OCI-LY1 (cell line): ENCODE measurements at regions not wholly inside any gene's neighbourhood (a gene's known extent, or its start where the extent isn't known, plus 50 kb on each side); places are given as distances from the start of the nearest gene placed in this dataset.

Experiments used
- H2AFZ ChIP-seq: fragments of 200-600 bp; sonication (generic), shearing (Covaris generic); 2 replicates; pipeline ENCODE4 v1.6.0; 2014; ENCODE audit warnings: antibody characterized with exemption, mild to moderate bottlenecking, low read length
- H3F3A ChIP-seq: fragments of 200-600 bp; sonication (generic), shearing (Covaris generic); 2 replicates; pipeline ENCODE4 v1.6.0; 2014; ENCODE audit warnings: mild to moderate bottlenecking, antibody characterized with exemption, low read length, moderate library complexity; ENCODE audit not compliant: insufficient read depth
- H3K27ac ChIP-seq: fragments of 200-600 bp; sonication (generic); 2 replicates; pipeline ENCODE4 v1.5.1; 2014; ENCODE audit warnings: low read length, mixed run types, mild to moderate bottlenecking, low read depth; ENCODE audit not compliant: poor library complexity, severe bottlenecking
- H3K27me3 ChIP-seq: fragments of 200-600 bp; sonication (generic); 2 replicates; pipeline ENCODE4 v1.6.0; 2014; ENCODE audit warnings: antibody characterized with exemption, mild to moderate bottlenecking, low read length, moderate library complexity; ENCODE audit not compliant: insufficient read depth
- H3K36me3 ChIP-seq: fragments of 200-600 bp; sonication (generic); 2 replicates; pipeline ENCODE4 v1.6.1; 2014; ENCODE audit warnings: mild to moderate bottlenecking, antibody characterized with exemption, low read length, moderate library complexity, mixed read lengths; ENCODE audit not compliant: insufficient read depth
- H3K4me1 ChIP-seq: fragments of 200-600 bp; sonication (generic); 2 replicates; pipeline ENCODE4 v1.5.1; 2014; ENCODE audit warnings: mild to moderate bottlenecking, low read length, moderate library complexity; ENCODE audit not compliant: insufficient read depth, severe bottlenecking
- H3K4me2 ChIP-seq: fragments of 200-600 bp; sonication (generic), shearing (Covaris generic); 2 replicates; pipeline ENCODE4 v1.6.1; 2014; ENCODE audit warnings: low read length
- H3K4me3 ChIP-seq: fragments of 200-600 bp; sonication (generic); 2 replicates; pipeline ENCODE4 v1.5.1; 2014; ENCODE audit warnings: low read length, low read depth, mild to moderate bottlenecking, mixed read lengths; ENCODE audit not compliant: poor library complexity, severe bottlenecking
- H3K79me2 ChIP-seq: fragments of 200-600 bp; shearing (Covaris generic); 2 replicates; pipeline ENCODE4 v1.6.1; 2016; ENCODE audit warnings: mixed run types, low read length, mixed read lengths; ENCODE audit not compliant: insufficient read depth
- H3K9ac ChIP-seq: fragments of 200-600 bp; sonication (generic), shearing (Covaris generic); 2 replicates; pipeline ENCODE4 v1.6.1; 2014; ENCODE audit warnings: mild to moderate bottlenecking, low read length, mixed read lengths
- H3K9me2 ChIP-seq: fragments of 200-600 bp; sonication (generic), shearing (Covaris generic); 2 replicates; pipeline ENCODE4 v1.6.1; 2014; ENCODE audit warnings: low read depth, mild to moderate bottlenecking, low read length, mixed read lengths
- H3K9me3 ChIP-seq: fragments of 200-600 bp; shearing (Covaris generic); 2 replicates; pipeline ENCODE4 v1.6.1; 2014; ENCODE audit warnings: low read length, mixed read lengths
- H4K20me1 ChIP-seq: fragments of 200-600 bp; sonication (generic), shearing (Covaris generic); 2 replicates; pipeline ENCODE4 v1.6.0; 2016; ENCODE audit warnings: mild to moderate bottlenecking, low read length; ENCODE audit not compliant: insufficient read depth
- EZH2 ChIP-seq: fragments of 200-600 bp; sonication (generic), shearing (Covaris generic); IDR thresholded peaks from 2 replicates; pipeline ENCODE4 v1.8.0; 2017; ENCODE audit warnings: borderline replicate concordance, mixed run types, mild to moderate bottlenecking, antibody characterized with exemption, low read length, moderate library complexity, mixed read lengths
- TF ChIP-seq, protein P1 (sequence below): fragments of 200-600 bp; sonication (generic), shearing (Covaris generic); IDR thresholded peaks from 2 replicates; pipeline ENCODE4 v1.5.1; 2017; ENCODE audit warnings: mild to moderate bottlenecking, antibody characterized with exemption, low read length, moderate library complexity, mixed read lengths

GRCh38 chr14:22151121-22151520 is 437.9 kb downstream of the DAD1 start:
- Histone ChIP-seq H3K79me2 (no peaks in the 10 kb centered on the region), H4K20me1 (no peaks in the 10 kb centered on the region), H3K27me3 (no peaks in the 10 kb centered on the region), H3K4me1 (no peaks in the 10 kb centered on the region), H3K4me2 (no peak overlapping the region), H3K4me3 (no peak overlapping the region), H3K9ac (no peak overlapping the region), H3K9me3 (no peaks in the 10 kb centered on the region), H2AFZ (no peak overlapping the region), H3K27ac (no peak overlapping the region), H3F3A (no peaks in the 10 kb centered on the region), H3K9me2 (no peaks in the 10 kb centered on the region), H3K36me3 (no peaks in the 10 kb centered on the region)
- TF ChIP-seq EZH2 = no peak
- TF ChIP-seq, protein P1, sequence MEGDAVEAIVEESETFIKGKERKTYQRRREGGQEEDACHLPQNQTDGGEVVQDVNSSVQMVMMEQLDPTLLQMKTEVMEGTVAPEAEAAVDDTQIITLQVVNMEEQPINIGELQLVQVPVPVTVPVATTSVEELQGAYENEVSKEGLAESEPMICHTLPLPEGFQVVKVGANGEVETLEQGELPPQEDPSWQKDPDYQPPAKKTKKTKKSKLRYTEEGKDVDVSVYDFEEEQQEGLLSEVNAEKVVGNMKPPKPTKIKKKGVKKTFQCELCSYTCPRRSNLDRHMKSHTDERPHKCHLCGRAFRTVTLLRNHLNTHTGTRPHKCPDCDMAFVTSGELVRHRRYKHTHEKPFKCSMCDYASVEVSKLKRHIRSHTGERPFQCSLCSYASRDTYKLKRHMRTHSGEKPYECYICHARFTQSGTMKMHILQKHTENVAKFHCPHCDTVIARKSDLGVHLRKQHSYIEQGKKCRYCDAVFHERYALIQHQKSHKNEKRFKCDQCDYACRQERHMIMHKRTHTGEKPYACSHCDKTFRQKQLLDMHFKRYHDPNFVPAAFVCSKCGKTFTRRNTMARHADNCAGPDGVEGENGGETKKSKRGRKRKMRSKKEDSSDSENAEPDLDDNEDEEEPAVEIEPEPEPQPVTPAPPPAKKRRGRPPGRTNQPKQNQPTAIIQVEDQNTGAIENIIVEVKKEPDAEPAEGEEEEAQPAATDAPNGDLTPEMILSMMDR = no peak

GRCh38 chr14:22149058-22149457 is 440.0 kb downstream of the DAD1 start:
- Histone ChIP-seq H3K27me3 (no peaks in the 10 kb centered on the region), H3K9me2 (no peaks in the 10 kb centered on the region), H3F3A (no peaks in the 10 kb centered on the region), H3K4me3 (no peak overlapping the region), H3K27ac (no peak overlapping the region), H3K79me2 (no peaks in the 10 kb centered on the region), H3K9me3 (no peaks in the 10 kb centered on the region), H3K4me1 (no peaks in the 10 kb centered on the region), H2AFZ (no peak overlapping the region), H3K9ac (no peak overlapping the region), H3K36me3 (no peaks in the 10 kb centered on the region), H4K20me1 (no peaks in the 10 kb centered on the region), H3K4me2 (no peak overlapping the region)
- no peak for TF ChIP-seq EZH2
- TF ChIP-seq, protein P1 = no peak

DNA sequence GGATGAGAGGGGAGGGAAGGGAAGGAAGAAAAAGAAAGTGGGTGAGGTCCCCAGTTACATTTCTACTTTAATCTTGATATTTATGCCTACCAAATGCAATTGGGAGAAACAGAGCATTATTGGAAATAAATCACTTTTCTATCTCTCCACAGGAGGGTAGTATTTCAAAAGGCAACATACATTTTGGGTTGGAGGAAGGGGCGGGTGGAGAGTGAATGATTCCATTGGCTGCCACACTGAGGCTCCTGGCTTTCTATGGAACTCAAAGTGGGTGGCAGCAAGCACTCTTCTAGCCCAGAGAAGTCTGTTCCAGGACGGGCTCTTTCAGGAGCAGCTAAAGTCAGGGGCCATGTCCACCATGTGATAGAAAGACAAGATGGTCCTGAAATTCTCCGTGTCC is 441.3 kb downstream of the DAD1 start:
- no peak for TF ChIP-seq EZH2
- TF ChIP-seq, protein P1 = no peak
- Histone ChIP-seq H4K20me1 (no peaks in the 10 kb centered on the region), H3K9me3 (no peaks in the 10 kb centered on the region), H3K36me3 (no peaks in the 10 kb centered on the region), H3K4me3 (no peak overlapping the region), H3K27ac (no peak overlapping the region), H2AFZ (no peak overlapping the region), H3K9ac (no peak overlapping the region), H3K4me2 (no peak overlapping the region), H3K4me1 (no peaks in the 10 kb centered on the region), H3K27me3 (no peaks in the 10 kb centered on the region), H3F3A (no peaks in the 10 kb centered on the region), H3K79me2 (no peaks in the 10 kb centered on the region), H3K9me2 (no peaks in the 10 kb centered on the region)
